H1 (cell line): ENCODE measurements at regions not wholly inside any gene's neighbourhood (a gene's known extent, or its start where the extent isn't known, plus 50 kb on each side); places are given as distances from the start of the nearest gene placed in this dataset.

Experiments used
- CTCF ChIA-PET: fragments of 300-600 bp; sonication (Branson Sonifier 250); formaldehyde crosslinking; loops from one replicate; lab custom pipeline; 2021; ENCODE audit not compliant: partially characterized antibody; lab: Charles Lee
- POLR2A ChIA-PET: fragments of 300-600 bp; sonication (Branson Sonifier 250); formaldehyde crosslinking; loops from one replicate; lab custom pipeline; 2021; ENCODE audit warnings: inconsistent platforms; ENCODE audit not compliant: partially characterized antibody; lab: Charles Lee
- DNase-seq, 2 experiments: peaks; one replicate each; pipeline versions ENCODE4 v3.0.0 to v3.0.0-alpha.2; 2010 to 2022; ENCODE audit warnings: low spot score in 2 of 2, low read depth in 1 of 2, mixed read lengths in 1 of 2
- FAIRE-seq: peaks from 2 replicates; lab custom pipeline; 2011; peaks lifted over from hg19 to GRCh38; lab: Jason Lieb, UNC
- H2AFZ ChIP-seq: 2 replicates; pipeline ENCODE4 v1.8.1; 2012; ENCODE audit warnings: low read length, inconsistent platforms
- H2AK5ac ChIP-seq: 2 replicates; pipeline ENCODE4 v1.6.1; 2013; ENCODE audit warnings: low read depth, low read length
- H2BK120ac ChIP-seq: replicated peaks from 2 replicates; pipeline ENCODE3; 2013; ENCODE audit warnings: low read depth, low read length, inconsistent platforms
- H2BK12ac ChIP-seq: 2 replicates; pipeline ENCODE4 v1.6.1; 2013; ENCODE audit warnings: low read depth, low read length
- H2BK15ac ChIP-seq: 2 replicates; pipeline ENCODE4 v1.6.1; 2013; ENCODE audit warnings: low read length
- H2BK20ac ChIP-seq: 2 replicates; pipeline ENCODE4 v1.6.1; 2013; ENCODE audit warnings: low read length
- H2BK5ac ChIP-seq: 2 replicates; pipeline ENCODE4 v1.6.1; 2013; ENCODE audit warnings: low read depth, low read length
- H3K14ac ChIP-seq: 2 replicates; pipeline ENCODE4 v1.6.1; 2013; ENCODE audit warnings: inconsistent platforms; ENCODE audit not compliant: insufficient read length
- H3K18ac ChIP-seq: 2 replicates; pipeline ENCODE4 v1.6.1; 2013; ENCODE audit warnings: low read length; ENCODE audit errors: extremely low read depth
- H3K23ac ChIP-seq: 2 replicates; pipeline ENCODE4 v1.6.1; 2013; ENCODE audit warnings: inconsistent platforms; ENCODE audit not compliant: insufficient read length
- H3K23me2 ChIP-seq: 2 replicates; pipeline ENCODE4 v1.6.1; 2013; ENCODE audit warnings: low read depth, low read length
- H3K27ac ChIP-seq: 2 replicates; pipeline ENCODE4 v1.6.1; 2011; ENCODE audit warnings: low read depth, low read length, inconsistent platforms
- H3K27me3 ChIP-seq, 4 experiments: replicated peaks in 1 of 4; 1 replicate in 1 of 4; 2 replicates in 3 of 4; pipeline versions ENCODE4 v1.6.1 to v1.8.1; 2011 to 2013; ENCODE audit warnings: low read length in 3 of 4, mild to moderate bottlenecking in 3 of 4, inconsistent platforms in 2 of 4, mixed read lengths in 2 of 4, moderate library complexity in 1 of 4; ENCODE audit not compliant: control insufficient read depth in 3 of 4, insufficient read depth in 3 of 4; ENCODE audit errors: extremely low read depth in 1 of 4
- H3K36me3 ChIP-seq, 4 experiments: 2 replicates each; pipeline versions ENCODE4 v1.6.1 to v1.8.1; 2011 to 2013; ENCODE audit warnings: mild to moderate bottlenecking in 4 of 4, low read length in 3 of 4, moderate library complexity in 2 of 4, control low read depth in 1 of 4, inconsistent platforms in 1 of 4; ENCODE audit not compliant: insufficient read depth in 4 of 4, control insufficient read depth in 2 of 4
- H3K4ac ChIP-seq: replicated peaks from 2 replicates; pipeline ENCODE3; 2013; ENCODE audit warnings: low read length, low read depth, mixed read lengths, inconsistent platforms; ENCODE audit not compliant: insufficient read length
- H3K4me1 ChIP-seq, 4 experiments: replicated peaks in 1 of 4; 1 replicate in 1 of 4; 2 replicates in 3 of 4; pipeline versions ENCODE4 v1.6.1 to v1.8.1; 2011 to 2013; ENCODE audit warnings: low read length in 3 of 4, inconsistent platforms in 2 of 4, mixed read lengths in 1 of 4; ENCODE audit not compliant: insufficient read depth in 4 of 4, control insufficient read depth in 3 of 4
- H3K4me2 ChIP-seq, 2 experiments: 2 replicates each; pipeline versions ENCODE4 v1.6.1 to v1.8.1; 2011 to 2013; ENCODE audit warnings: low read depth in 2 of 2, low read length in 2 of 2, control low read depth in 1 of 2, inconsistent platforms in 1 of 2, mild to moderate bottlenecking in 1 of 2; ENCODE audit not compliant: insufficient read depth in 1 of 2
- H3K4me3 ChIP-seq, 4 experiments: fragments of 200-600, 300-600 bp in 1 of 4; sonication (generic), shearing (Covaris generic), sonication (Bioruptor Twin) in 1 of 4; 2 replicates each; pipeline versions ENCODE4 v1.5.1 to v1.8.1; 2011 to 2016; ENCODE audit warnings: low read length in 4 of 4, low read depth in 3 of 4, control low read depth in 2 of 4, inconsistent platforms in 2 of 4, mild to moderate bottlenecking in 2 of 4, mixed read lengths in 1 of 4, moderate library complexity in 1 of 4; ENCODE audit not compliant: insufficient read depth in 2 of 4; ENCODE audit errors: extremely low read depth in 1 of 4
- H3K56ac ChIP-seq: replicated peaks from 2 replicates; pipeline ENCODE3; 2013; ENCODE audit warnings: low read depth, mild to moderate bottlenecking, mixed read lengths, low read length, inconsistent platforms; ENCODE audit not compliant: insufficient read length
- H3K79me1 ChIP-seq: 2 replicates; pipeline ENCODE4 v1.6.1; 2013; ENCODE audit warnings: low read depth, low read length, control low read depth
- H3K79me2 ChIP-seq, 2 experiments: 2 replicates each; pipeline versions ENCODE4 v1.6.1 to v1.8.1; 2012 to 2013; ENCODE audit warnings: low read length in 2 of 2, mild to moderate bottlenecking in 2 of 2, inconsistent platforms in 1 of 2; ENCODE audit not compliant: insufficient read depth in 2 of 2, control insufficient read depth in 1 of 2
- H3K9ac ChIP-seq, 4 experiments: replicated peaks in 1 of 4; 1 replicate in 1 of 4; 2 replicates in 3 of 4; pipeline versions ENCODE4 v1.6.1 to v1.8.1; 2011 to 2013; ENCODE audit warnings: low read depth in 3 of 4, low read length in 3 of 4, control low read depth in 2 of 4, mild to moderate bottlenecking in 2 of 4, moderate library complexity in 2 of 4, inconsistent platforms in 1 of 4; ENCODE audit errors: extremely low read depth in 1 of 4
- H3K9me3 ChIP-seq, 2 experiments: 2 replicates each; pipeline versions ENCODE4 v1.6.1 to v1.8.1; 2012 to 2013; ENCODE audit warnings: mild to moderate bottlenecking in 2 of 2, moderate library complexity in 2 of 2, control low read depth in 1 of 2, inconsistent platforms in 1 of 2, low read depth in 1 of 2, low read length in 1 of 2, mixed read lengths in 1 of 2; ENCODE audit not compliant: insufficient read depth in 2 of 2
- H4K20me1 ChIP-seq, 2 experiments: replicated peaks in 1 of 2; 2 replicates each; pipeline versions ENCODE3 to v1.8.1; 2011 to 2013; ENCODE audit warnings: inconsistent platforms in 2 of 2, low read length in 2 of 2, mild to moderate bottlenecking in 1 of 2; ENCODE audit not compliant: insufficient read depth in 2 of 2, control insufficient read depth in 1 of 2
- H4K5ac ChIP-seq: 2 replicates; pipeline ENCODE4 v1.6.1; 2013; ENCODE audit warnings: low read length, low read depth, mixed read lengths, inconsistent platforms; ENCODE audit not compliant: insufficient read length
- H4K8ac ChIP-seq: 2 replicates; pipeline ENCODE4 v1.8.0; 2013; ENCODE audit warnings: mild to moderate bottlenecking, moderate library complexity, low read length, inconsistent platforms; ENCODE audit not compliant: insufficient read depth; ENCODE audit errors: extremely low read depth
- H4K91ac ChIP-seq: replicated peaks from 2 replicates; pipeline ENCODE3; 2013; ENCODE audit warnings: low read length, mixed read lengths, inconsistent platforms; ENCODE audit not compliant: insufficient read length
- GTF2F1 ChIP-seq: IDR thresholded peaks from 2 replicates; pipeline ENCODE4 v1.6.1; 2012; ENCODE audit warnings: low read depth, low read length, improper control_type of control experiment, borderline replicate concordance
- RAD21 ChIP-seq, 2 experiments: IDR thresholded peaks in 1 of 2; conservative IDR thresholded peaks in 1 of 2; 2 replicates each; pipeline ENCODE4 v1.6.1; 2011; ENCODE audit warnings: low read depth in 2 of 2, low read length in 2 of 2, improper control_type of control experiment in 1 of 2, inconsistent platforms in 1 of 2, mild to moderate bottlenecking in 1 of 2, moderate library complexity in 1 of 2
- SP1 ChIP-seq: IDR thresholded peaks from 2 replicates; pipeline ENCODE4 v1.6.1; 2011; ENCODE audit warnings: low read depth, low read length
- SP2 ChIP-seq: IDR thresholded peaks from 2 replicates; pipeline ENCODE4 v1.6.1; 2012; ENCODE audit warnings: mild to moderate bottlenecking, low read length, inconsistent platforms
- TEAD4 ChIP-seq: IDR thresholded peaks from 2 replicates; pipeline ENCODE4 v1.6.1; 2012; ENCODE audit warnings: low read depth, low read length, inconsistent platforms, mixed read lengths
- WGBS, 2 experiments: shearing (Covaris generic) in 1 of 2; methylation state at CpG; one replicate each; pipeline versions ENCODE4 v1.1.6 to v1.1.7; 2013 to 2015; ENCODE audit warnings: low lambda C conversion rate in 2 of 2, mixed read lengths in 2 of 2, inconsistent platforms in 1 of 2, low coverage in 1 of 2, missing lambda C conversion rate in 1 of 2; ENCODE audit not compliant: insufficient replicate concordance in 2 of 2, insufficient coverage in 1 of 2, insufficient read length in 1 of 2; ENCODE audit errors: extremely low coverage in 1 of 2, missing lambda C conversion rate in 1 of 2; 5-methylcytosine and 5-hydroxymethylcytosine counted together
- TF ChIP-seq, protein P1 (sequence below), 3 experiments: IDR thresholded peaks; 1 replicate in 2 of 3; 2 replicates in 1 of 3; pipeline versions ENCODE4 v1.5.1 to v1.6.1; 2011; ENCODE audit warnings: low read length in 3 of 3, mild to moderate bottlenecking in 3 of 3, inconsistent platforms in 2 of 3, low read depth in 1 of 3, moderate library complexity in 1 of 3; ENCODE audit not compliant: insufficient read depth in 1 of 3; ENCODE audit errors: control extremely low read depth in 1 of 3

DNA sequence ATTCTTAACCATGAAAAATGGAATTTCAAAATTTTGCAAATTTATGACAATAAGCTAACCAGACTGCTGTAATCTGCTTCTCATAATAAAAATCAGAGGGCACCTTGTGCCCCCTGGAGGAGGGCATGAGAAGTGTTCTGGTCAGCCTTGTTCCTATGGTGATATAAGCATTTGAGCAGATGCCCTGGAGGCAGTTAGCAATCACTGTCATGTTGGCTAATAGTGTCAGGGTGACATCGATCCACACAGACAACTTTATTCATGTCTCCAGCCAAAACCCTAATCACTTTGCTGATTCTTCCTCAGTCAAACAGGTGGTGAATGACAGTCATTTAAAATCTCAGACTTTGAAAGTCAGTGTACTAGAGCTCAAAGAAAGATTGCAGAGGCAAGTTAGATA, 943.0 kb downstream of the GALC start:
- H4K8ac ChIP-seq = no peak overlapping the region
- no peak overlapping the region for H4K5ac ChIP-seq
- H4K91ac ChIP-seq = no peak overlapping the region
- no peaks in the 10 kb centered on the region for H3K27me3 ChIP-seq
- H2BK12ac ChIP-seq = no peak overlapping the region
- H2BK120ac ChIP-seq = no peak overlapping the region
- peak; percentile 93 for FAIRE-seq
- H3K9me3 ChIP-seq = no peaks in the 10 kb centered on the region
- peaks cover 0 to 3% (median under 1%) of the 10 kb centered on the region in 4 experiments; a peak in 1 of 7 replicates for H3K4me1 ChIP-seq
- no peak overlapping the region for H2BK5ac ChIP-seq
- no peak overlapping the region for H2BK20ac ChIP-seq
- H3K23me2 ChIP-seq = no peaks in the 10 kb centered on the region
- no peak overlapping the region for H3K4me2 ChIP-seq
- 47% methylated on average over 1 of the region's 1 CpG; no CpG with 5 or more reads in 1 of the 2 experiments for whole genome bisulfite sequencing, 2 experiments
- H3K23ac ChIP-seq = no peak overlapping the region
- H3K56ac ChIP-seq = no peak overlapping the region
- no peak overlapping the region for H3K4ac ChIP-seq
- H2AFZ ChIP-seq = no peak overlapping the region
- no peak overlapping the region for H2BK15ac ChIP-seq
- peak; percentile 19 to 67 for DNase-seq
- H3K18ac ChIP-seq = no peak overlapping the region
- no peak for TF ChIP-seq SP1
- TF ChIP-seq SP2 = no peak
- TF ChIP-seq, protein P1, sequence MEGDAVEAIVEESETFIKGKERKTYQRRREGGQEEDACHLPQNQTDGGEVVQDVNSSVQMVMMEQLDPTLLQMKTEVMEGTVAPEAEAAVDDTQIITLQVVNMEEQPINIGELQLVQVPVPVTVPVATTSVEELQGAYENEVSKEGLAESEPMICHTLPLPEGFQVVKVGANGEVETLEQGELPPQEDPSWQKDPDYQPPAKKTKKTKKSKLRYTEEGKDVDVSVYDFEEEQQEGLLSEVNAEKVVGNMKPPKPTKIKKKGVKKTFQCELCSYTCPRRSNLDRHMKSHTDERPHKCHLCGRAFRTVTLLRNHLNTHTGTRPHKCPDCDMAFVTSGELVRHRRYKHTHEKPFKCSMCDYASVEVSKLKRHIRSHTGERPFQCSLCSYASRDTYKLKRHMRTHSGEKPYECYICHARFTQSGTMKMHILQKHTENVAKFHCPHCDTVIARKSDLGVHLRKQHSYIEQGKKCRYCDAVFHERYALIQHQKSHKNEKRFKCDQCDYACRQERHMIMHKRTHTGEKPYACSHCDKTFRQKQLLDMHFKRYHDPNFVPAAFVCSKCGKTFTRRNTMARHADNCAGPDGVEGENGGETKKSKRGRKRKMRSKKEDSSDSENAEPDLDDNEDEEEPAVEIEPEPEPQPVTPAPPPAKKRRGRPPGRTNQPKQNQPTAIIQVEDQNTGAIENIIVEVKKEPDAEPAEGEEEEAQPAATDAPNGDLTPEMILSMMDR (IDR thresholded peaks at IDR 0.05; ENCODE audit: control extremely low read depth in 1 of 3, insufficient read depth in 1 of 3, low read depth in 1 of 3, low read length in 3 of 3) = peak; percentile 23 to 77 (median 63)
- no peak for TF ChIP-seq GTF2F1
- peak; percentile 38; the same call in 1 of the 2 replicates for TF ChIP-seq TEAD4
- peak; percentile 69 to 72 for TF ChIP-seq RAD21 (IDR thresholded peaks at IDR 0.05 in 1 of 2, conservative IDR thresholded peaks at IDR 0.05 in 1 of 2; ENCODE audit: low read depth in 2 of 2, low read length in 2 of 2)
- no peaks in the 10 kb centered on the region for H3K79me1 ChIP-seq
- H3K9ac ChIP-seq = no peak overlapping the region
- CTCF ChIA-PET = interaction anchor here (0.6 to 5.3 kb wide), 45 partner anchors 9 to 848 kb away, joined by 3 to 29 read pairs (median 4); no protein-coding TSS in a partner anchor
- no peaks in the 10 kb centered on the region for H3K36me3 ChIP-seq
- H3K79me2 ChIP-seq = no peaks in the 10 kb centered on the region
- no peak overlapping the region for H2AK5ac ChIP-seq
- POLR2A ChIA-PET = no interaction called here
- H3K4me3 ChIP-seq = no peak overlapping the region
- no peaks in the 10 kb centered on the region for H4K20me1 ChIP-seq
- H3K27ac ChIP-seq = no peak overlapping the region
- H3K14ac ChIP-seq = no peak overlapping the region
